WTC11 (cell line): ENCODE measurements at regions not wholly inside any gene's neighbourhood (a gene's known extent, or its start where the extent isn't known, plus 50 kb on each side); places are given as distances from the start of the nearest gene placed in this dataset.

Experiments used
- ATAC-seq: fragments of 200-7000 bp; cut with Tn5 transposase; 2 replicates; pipeline ENCODE4 v1.10.0; 2021; ENCODE audit warnings: mild to moderate bottlenecking, moderate library complexity
- CTCF ChIA-PET: fragments of 300-600 bp; sonication (Branson Sonifier 250); formaldehyde crosslinking; loops from one replicate; lab custom pipeline; 2021; ENCODE audit warnings: antibody characterized with exemption; lab: Charles Lee
- POLR2A ChIA-PET: fragments of 350-600 bp; sonication (Branson Sonifier 250); formaldehyde crosslinking; loops from one replicate; lab custom pipeline; 2021; ENCODE audit warnings: antibody characterized with exemption; lab: Charles Lee
- DNase-seq: peaks from one replicate; pipeline ENCODE4 v3.0.0; 2021; ENCODE audit warnings: low spot score
- H3K27ac Mint-ChIP-seq: 2 replicates; pipeline ENCODE4 v1.8.0; 2021; ENCODE audit warnings: mixed read lengths
- H3K27me3 Mint-ChIP-seq: 2 replicates; pipeline ENCODE4 v1.8.0; 2021; ENCODE audit warnings: low read depth, mild to moderate bottlenecking, moderate library complexity, mixed read lengths
- H3K36me3 Mint-ChIP-seq: 2 replicates; pipeline ENCODE4 v1.8.0; 2021; ENCODE audit warnings: mixed read lengths
- H3K4me1 Mint-ChIP-seq: 2 replicates; pipeline ENCODE4 v1.8.0; 2022; ENCODE audit warnings: mixed read lengths
- H3K4me3 Mint-ChIP-seq: 2 replicates; pipeline ENCODE4 v1.8.0; 2021; ENCODE audit warnings: mild to moderate bottlenecking, moderate library complexity, mixed read lengths
- H3K9me3 Mint-ChIP-seq: 2 replicates; pipeline ENCODE4 v1.8.0; 2021; ENCODE audit warnings: mixed read lengths
- E2F4 ChIP-seq: sonication (generic); formaldehyde crosslinking; IDR thresholded peaks from 2 replicates; pipeline ENCODE4 v1.8.1; 2022; ENCODE audit warnings: low read depth, mild to moderate bottlenecking, moderate library complexity, missing genetic modification reagents, borderline replicate concordance
- FOXJ3 ChIP-seq: sonication (generic); formaldehyde crosslinking; IDR thresholded peaks from 2 replicates; pipeline ENCODE4 v1.9.0; 2021; ENCODE audit warnings: missing genetic modification reagents, mild to moderate bottlenecking, borderline replicate concordance
- FOXP1 ChIP-seq: sonication (generic); formaldehyde crosslinking; IDR thresholded peaks from 2 replicates; pipeline ENCODE4 v1.8.0; 2022; ENCODE audit warnings: missing genetic modification reagents, mild to moderate bottlenecking, moderate library complexity, borderline replicate concordance
- GTF2I ChIP-seq: fragments of 250-450 bp; sonication (Bioruptor Pico); conservative IDR thresholded peaks from 2 replicates; pipeline ENCODE4 v1.4.0; 2021; ENCODE audit warnings: mild to moderate bottlenecking
- KAT7 ChIP-seq: sonication (generic); formaldehyde crosslinking; IDR thresholded peaks from 2 replicates; pipeline ENCODE4 v1.8.1; 2023; ENCODE audit warnings: missing genetic modification reagents, mild to moderate bottlenecking, borderline replicate concordance
- MAX ChIP-seq: sonication (generic); formaldehyde crosslinking; IDR thresholded peaks from 2 replicates; pipeline ENCODE4 v1.8.0; 2022; ENCODE audit warnings: mild to moderate bottlenecking, missing genetic modification reagents
- OVOL2 ChIP-seq: fragments of 250-450 bp; sonication (Bioruptor Pico); IDR thresholded peaks from 2 replicates; pipeline ENCODE4 v1.9.0; 2021; ENCODE audit warnings: mild to moderate bottlenecking, borderline replicate concordance
- PRDM15 ChIP-seq: sonication (generic); formaldehyde crosslinking; IDR thresholded peaks from 2 replicates; pipeline ENCODE4 v1.8.0; 2022; ENCODE audit warnings: missing genetic modification reagents
- PRRX2 ChIP-seq: fragments of 250-450 bp; sonication (Bioruptor Pico); IDR thresholded peaks from 2 replicates; pipeline ENCODE4 v1.8.0; 2021; ENCODE audit warnings: mild to moderate bottlenecking
- TCF7 ChIP-seq: sonication (generic); formaldehyde crosslinking; IDR thresholded peaks from 2 replicates; pipeline ENCODE4 v1.8.0; 2022; ENCODE audit warnings: mild to moderate bottlenecking, low read depth, missing genetic modification reagents, moderate library complexity
- ZNF219 ChIP-seq: sonication (generic); formaldehyde crosslinking; IDR thresholded peaks from 2 replicates; pipeline ENCODE4 v1.8.0; 2023; ENCODE audit warnings: missing genetic modification reagents, mild to moderate bottlenecking, borderline replicate concordance
- ZNF416 ChIP-seq: fragments of 250-450 bp; sonication (Bioruptor Pico); IDR thresholded peaks from 2 replicates; pipeline ENCODE4 v1.9.0; 2021; ENCODE audit warnings: mild to moderate bottlenecking, inconsistent platforms
- ZNF425 ChIP-seq: fragments of 250-450 bp; sonication (Bioruptor Pico); conservative IDR thresholded peaks from 2 replicates; pipeline ENCODE4 v1.9.0; 2021; ENCODE audit warnings: mild to moderate bottlenecking
- TF ChIP-seq, protein P1 (sequence below): sonication (generic); formaldehyde crosslinking; IDR thresholded peaks from 2 replicates; pipeline ENCODE4 v1.8.1; 2023; ENCODE audit warnings: mild to moderate bottlenecking, missing genetic modification reagents, moderate library complexity
- TF ChIP-seq, protein P2 (sequence below): sonication (generic); formaldehyde crosslinking; IDR thresholded peaks from 2 replicates; pipeline ENCODE4 v1.8.1; 2022; ENCODE audit warnings: missing genetic modification reagents, borderline replicate concordance
- TF ChIP-seq, protein P3 (sequence below): sonication (generic); formaldehyde crosslinking; IDR thresholded peaks from 2 replicates; pipeline ENCODE4 v1.8.0; 2022; ENCODE audit warnings: mild to moderate bottlenecking, missing genetic modification reagents
- TF ChIP-seq, protein P4 (sequence below): sonication (generic); formaldehyde crosslinking; IDR thresholded peaks from 2 replicates; pipeline ENCODE4 v1.8.1; 2023; ENCODE audit warnings: mild to moderate bottlenecking, missing genetic modification reagents
- TF ChIP-seq, protein P5 (sequence below): sonication (generic); formaldehyde crosslinking; IDR thresholded peaks from 2 replicates; pipeline ENCODE4 v1.8.0; 2022; ENCODE audit warnings: mild to moderate bottlenecking, missing genetic modification reagents

DNA sequence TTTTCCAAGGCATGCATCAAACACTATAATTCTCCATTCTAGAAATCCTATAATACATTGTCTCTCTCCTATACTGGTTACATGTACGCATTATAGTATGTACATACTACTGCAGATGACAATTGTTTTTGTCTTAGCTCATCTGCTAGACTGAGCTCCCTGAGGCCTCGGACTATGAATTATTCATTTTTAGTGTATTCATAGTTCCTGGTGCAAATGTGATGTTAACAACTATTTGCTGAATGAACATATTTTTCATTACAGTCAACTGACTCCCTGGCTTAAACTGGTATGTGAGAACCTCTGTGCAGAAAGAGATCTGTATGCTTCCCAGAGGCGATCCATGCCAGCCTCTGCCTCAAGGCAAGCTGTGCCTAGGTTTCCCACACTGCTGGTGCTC lies 91.8 kb upstream of the PARP11 start:
- POLR2A ChIA-PET, result no interaction called here
- H3K4me1 Mint-ChIP-seq, result peaks cover 17% of the 10 kb centered on the region

More for the DNA sequence above, 91.8 kb upstream of the PARP11 start:
- no peak overlapping the region for H3K4me3 Mint-ChIP-seq
- no peaks in the 10 kb centered on the region for H3K9me3 Mint-ChIP-seq
- no peak overlapping the region for H3K27ac Mint-ChIP-seq
- DNase-seq (no peak), ATAC-seq (no peak)
- H3K36me3 Mint-ChIP-seq, result no peaks in the 10 kb centered on the region
- CTCF ChIA-PET, result interaction anchor here (1.0 to 4.0 kb wide), 12 partner anchors 9 to 312 kb away, joined by 3 to 43 read pairs (median 6); partner anchors contain the start of gene PARP11
- TF ChIP-seq KAT7 (no peak), OVOL2 (CRISPR knock-in tag) (no peak), ZNF219 (CRISPR knock-in tag) (no peak), TCF7 (CRISPR knock-in tag) (no peak), FOXP1 (CRISPR knock-in tag) (no peak), FOXJ3 (CRISPR knock-in tag) (no peak), ZNF416 (no peak), ZNF425 (CRISPR knock-in tag) (no peak), PRRX2 (CRISPR knock-in tag) (no peak), GTF2I (no peak), E2F4 (CRISPR knock-in tag) (no peak), PRDM15 (CRISPR knock-in tag) (no peak), MAX (CRISPR knock-in tag) (no peak)
- TF ChIP-seq, protein P1, sequence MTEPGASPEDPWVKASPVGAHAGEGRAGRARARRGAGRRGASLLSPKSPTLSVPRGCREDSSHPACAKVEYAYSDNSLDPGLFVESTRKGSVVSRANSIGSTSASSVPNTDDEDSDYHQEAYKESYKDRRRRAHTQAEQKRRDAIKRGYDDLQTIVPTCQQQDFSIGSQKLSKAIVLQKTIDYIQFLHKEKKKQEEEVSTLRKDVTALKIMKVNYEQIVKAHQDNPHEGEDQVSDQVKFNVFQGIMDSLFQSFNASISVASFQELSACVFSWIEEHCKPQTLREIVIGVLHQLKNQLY, result no peak
- TF ChIP-seq, protein P2, sequence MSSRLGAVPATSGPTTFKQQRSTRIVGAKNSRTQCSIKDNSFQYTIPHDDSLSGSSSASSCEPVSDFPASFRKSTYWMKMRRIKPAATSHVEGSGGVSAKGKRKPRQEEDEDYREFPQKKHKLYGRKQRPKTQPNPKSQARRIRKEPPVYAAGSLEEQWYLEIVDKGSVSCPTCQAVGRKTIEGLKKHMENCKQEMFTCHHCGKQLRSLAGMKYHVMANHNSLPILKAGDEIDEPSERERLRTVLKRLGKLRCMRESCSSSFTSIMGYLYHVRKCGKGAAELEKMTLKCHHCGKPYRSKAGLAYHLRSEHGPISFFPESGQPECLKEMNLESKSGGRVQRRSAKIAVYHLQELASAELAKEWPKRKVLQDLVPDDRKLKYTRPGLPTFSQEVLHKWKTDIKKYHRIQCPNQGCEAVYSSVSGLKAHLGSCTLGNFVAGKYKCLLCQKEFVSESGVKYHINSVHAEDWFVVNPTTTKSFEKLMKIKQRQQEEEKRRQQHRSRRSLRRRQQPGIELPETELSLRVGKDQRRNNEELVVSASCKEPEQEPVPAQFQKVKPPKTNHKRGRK, result no peak
- TF ChIP-seq, protein P3, sequence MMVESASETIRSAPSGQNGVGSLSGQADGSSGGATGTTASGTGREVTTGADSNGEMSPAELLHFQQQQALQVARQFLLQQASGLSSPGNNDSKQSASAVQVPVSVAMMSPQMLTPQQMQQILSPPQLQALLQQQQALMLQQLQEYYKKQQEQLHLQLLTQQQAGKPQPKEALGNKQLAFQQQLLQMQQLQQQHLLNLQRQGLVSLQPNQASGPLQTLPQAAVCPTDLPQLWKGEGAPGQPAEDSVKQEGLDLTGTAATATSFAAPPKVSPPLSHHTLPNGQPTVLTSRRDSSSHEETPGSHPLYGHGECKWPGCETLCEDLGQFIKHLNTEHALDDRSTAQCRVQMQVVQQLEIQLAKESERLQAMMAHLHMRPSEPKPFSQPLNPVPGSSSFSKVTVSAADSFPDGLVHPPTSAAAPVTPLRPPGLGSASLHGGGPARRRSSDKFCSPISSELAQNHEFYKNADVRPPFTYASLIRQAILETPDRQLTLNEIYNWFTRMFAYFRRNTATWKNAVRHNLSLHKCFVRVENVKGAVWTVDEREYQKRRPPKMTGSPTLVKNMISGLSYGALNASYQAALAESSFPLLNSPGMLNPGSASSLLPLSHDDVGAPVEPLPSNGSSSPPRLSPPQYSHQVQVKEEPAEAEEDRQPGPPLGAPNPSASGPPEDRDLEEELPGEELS (CRISPR knock-in tag), result no peak
- TF ChIP-seq, protein P4, sequence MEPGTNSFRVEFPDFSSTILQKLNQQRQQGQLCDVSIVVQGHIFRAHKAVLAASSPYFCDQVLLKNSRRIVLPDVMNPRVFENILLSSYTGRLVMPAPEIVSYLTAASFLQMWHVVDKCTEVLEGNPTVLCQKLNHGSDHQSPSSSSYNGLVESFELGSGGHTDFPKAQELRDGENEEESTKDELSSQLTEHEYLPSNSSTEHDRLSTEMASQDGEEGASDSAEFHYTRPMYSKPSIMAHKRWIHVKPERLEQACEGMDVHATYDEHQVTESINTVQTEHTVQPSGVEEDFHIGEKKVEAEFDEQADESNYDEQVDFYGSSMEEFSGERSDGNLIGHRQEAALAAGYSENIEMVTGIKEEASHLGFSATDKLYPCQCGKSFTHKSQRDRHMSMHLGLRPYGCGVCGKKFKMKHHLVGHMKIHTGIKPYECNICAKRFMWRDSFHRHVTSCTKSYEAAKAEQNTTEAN (CRISPR knock-in tag), result no peak
- TF ChIP-seq, protein P5, sequence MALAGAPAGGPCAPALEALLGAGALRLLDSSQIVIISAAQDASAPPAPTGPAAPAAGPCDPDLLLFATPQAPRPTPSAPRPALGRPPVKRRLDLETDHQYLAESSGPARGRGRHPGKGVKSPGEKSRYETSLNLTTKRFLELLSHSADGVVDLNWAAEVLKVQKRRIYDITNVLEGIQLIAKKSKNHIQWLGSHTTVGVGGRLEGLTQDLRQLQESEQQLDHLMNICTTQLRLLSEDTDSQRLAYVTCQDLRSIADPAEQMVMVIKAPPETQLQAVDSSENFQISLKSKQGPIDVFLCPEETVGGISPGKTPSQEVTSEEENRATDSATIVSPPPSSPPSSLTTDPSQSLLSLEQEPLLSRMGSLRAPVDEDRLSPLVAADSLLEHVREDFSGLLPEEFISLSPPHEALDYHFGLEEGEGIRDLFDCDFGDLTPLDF (CRISPR knock-in tag), result no peak
- no peaks in the 10 kb centered on the region; the same call in 1 of the 2 replicates for H3K27me3 Mint-ChIP-seq
